IMR-90 (cell line): ENCODE measurements at regions not wholly inside any gene's neighbourhood (a gene's known extent, or its start where the extent isn't known, plus 50 kb on each side); places are given as distances from the start of the nearest gene placed in this dataset.

ENCODE experiments used
- ATAC-seq: fragments of 200-7000 bp; cut with Tn5 transposase; 2 replicates; pipeline ENCODE4 v1.9.1; 2020; ENCODE audit warnings: low read depth, mild to moderate bottlenecking, moderate library complexity
- BruUV-seq: library from RNA; stranded (reverse); fragments of 400-500 nt; replicated peaks from 2 replicates; lab custom pipeline; 2021; lab: Mats Ljungman, UMichigan
- CTCF ChIA-PET: fragments of 300-600 bp; formaldehyde crosslinking; extraction: SDS; loops from one replicate; lab custom pipeline; 2021; ENCODE audit warnings: antibody characterized with exemption; lab: Yijun Ruan, JAX
- POLR2A ChIA-PET: fragments of 300-600 bp; sonication (Branson Sonifier 250); formaldehyde crosslinking; loops from one replicate; lab custom pipeline; 2022; ENCODE audit warnings: antibody characterized with exemption; ENCODE audit not compliant: unreplicated experiment; lab: Charles Lee
- DNase-seq: peaks from one replicate; pipeline ENCODE4 v3.0.0; 2013
- H2AFZ ChIP-seq: replicated peaks from 2 replicates; pipeline ENCODE3; 2013; ENCODE audit warnings: low read length, mild to moderate bottlenecking; ENCODE audit not compliant: poor library complexity
- H2AK5ac ChIP-seq: 2 replicates; pipeline ENCODE4 v1.6.1; 2013; ENCODE audit warnings: low read depth, low read length, inconsistent platforms
- H2AK9ac ChIP-seq: replicated peaks from 2 replicates; pipeline ENCODE3; 2013; ENCODE audit warnings: mild to moderate bottlenecking, low read depth, low read length, moderate library complexity; ENCODE audit not compliant: poor library complexity
- H2BK120ac ChIP-seq: 2 replicates; pipeline ENCODE4 v1.6.1; 2013; ENCODE audit warnings: low read depth, low read length, inconsistent platforms
- H2BK15ac ChIP-seq: 3 replicates; pipeline ENCODE4 v1.6.1; 2013; ENCODE audit warnings: low read depth, low read length, inconsistent platforms
- H2BK20ac ChIP-seq: 2 replicates; pipeline ENCODE4 v1.6.1; 2013; ENCODE audit warnings: low read depth, mild to moderate bottlenecking, inconsistent platforms, low read length, moderate library complexity
- H2BK5ac ChIP-seq: 2 replicates; pipeline ENCODE4 v1.6.1; 2013; ENCODE audit warnings: mild to moderate bottlenecking, low read depth, low read length, inconsistent platforms; ENCODE audit not compliant: poor library complexity, severe bottlenecking
- H3K14ac ChIP-seq: replicated peaks from 2 replicates; pipeline ENCODE4 v1.6.1; 2013; ENCODE audit warnings: low read depth, low read length, inconsistent platforms
- H3K18ac ChIP-seq: 2 replicates; pipeline ENCODE4 v1.6.1; 2013; ENCODE audit warnings: low read depth, low read length, control low read depth
- H3K23ac ChIP-seq: 2 replicates; pipeline ENCODE4 v1.6.1; 2013; ENCODE audit warnings: low read depth, low read length, inconsistent platforms
- H3K27ac ChIP-seq: 2 replicates; pipeline ENCODE4 v1.5.1; 2013; ENCODE audit warnings: mild to moderate bottlenecking, control low read depth, low read length; ENCODE audit not compliant: insufficient read depth
- H3K27me3 ChIP-seq: 2 replicates; pipeline ENCODE4 v1.6.1; 2013; ENCODE audit warnings: low read length; ENCODE audit not compliant: control insufficient read depth, insufficient read depth
- H3K36me3 ChIP-seq: 2 replicates; pipeline ENCODE4 v1.6.1; 2013; ENCODE audit warnings: low read length, mixed read lengths; ENCODE audit not compliant: control insufficient read depth, insufficient read depth
- H3K4ac ChIP-seq: 2 replicates; pipeline ENCODE4 v1.6.1; 2013; ENCODE audit warnings: low read depth, low read length, inconsistent platforms
- H3K4me1 ChIP-seq: 2 replicates; pipeline ENCODE4 v1.6.1; 2013; ENCODE audit warnings: low read length, mixed read lengths; ENCODE audit not compliant: control insufficient read depth, insufficient read depth
- H3K4me2 ChIP-seq: 2 replicates; pipeline ENCODE4 v1.6.1; 2013; ENCODE audit warnings: low read depth, mild to moderate bottlenecking, control low read depth, low read length, moderate library complexity
- H3K4me3 ChIP-seq: 2 replicates; pipeline ENCODE4 v1.5.1; 2013; ENCODE audit warnings: low read depth, mild to moderate bottlenecking, control low read depth, low read length, moderate library complexity; ENCODE audit not compliant: insufficient read depth
- H3K56ac ChIP-seq: 2 replicates; pipeline ENCODE4 v1.6.1; 2013; ENCODE audit warnings: low read length, inconsistent platforms; ENCODE audit not compliant: insufficient read depth; ENCODE audit errors: extremely low read depth
- H3K79me1 ChIP-seq, 2 experiments: 2 replicates each; pipeline ENCODE4 v1.6.1; 2013; ENCODE audit warnings: low read length in 2 of 2, inconsistent platforms in 1 of 2, low read depth in 1 of 2
- H3K9ac ChIP-seq: 2 replicates; pipeline ENCODE4 v1.6.1; 2013; ENCODE audit warnings: low read depth, low read length, control low read depth
- H3K9me1 ChIP-seq: 2 replicates; pipeline ENCODE4 v1.6.1; 2013; ENCODE audit warnings: low read length, inconsistent platforms; ENCODE audit not compliant: insufficient read depth
- H3K9me3 ChIP-seq: 2 replicates; pipeline ENCODE4 v1.6.1; 2013; ENCODE audit warnings: low read length; ENCODE audit not compliant: control insufficient read depth, insufficient read depth
- H4K20me1 ChIP-seq: 2 replicates; pipeline ENCODE4 v1.6.1; 2013; ENCODE audit warnings: low read length, inconsistent platforms; ENCODE audit not compliant: insufficient read depth
- H4K5ac ChIP-seq: 2 replicates; pipeline ENCODE4 v1.6.1; 2013; ENCODE audit warnings: mild to moderate bottlenecking, low read depth, low read length, control low read depth
- H4K8ac ChIP-seq, 2 experiments: 2 replicates each; pipeline ENCODE4 v1.6.1; 2013; ENCODE audit warnings: low read depth in 2 of 2, low read length in 2 of 2, control low read depth in 1 of 2, inconsistent platforms in 1 of 2
- H4K91ac ChIP-seq: 2 replicates; pipeline ENCODE4 v1.6.1; 2013; ENCODE audit warnings: low read depth, low read length, inconsistent platforms; ENCODE audit not compliant: insufficient read depth
- BHLHE40 ChIP-seq: fragments of 150-350 bp; IDR thresholded peaks from 2 replicates; pipeline ENCODE4 v1.6.1; 2016; ENCODE audit warnings: mild to moderate bottlenecking, low read depth, low read length
- CHD1 ChIP-seq: IDR thresholded peaks from 2 replicates; pipeline ENCODE4 v1.6.1; 2012; ENCODE audit warnings: low read depth, low read length, improper control_type of control experiment
- CTCF ChIP-seq: conservative IDR thresholded peaks from 2 replicates; pipeline ENCODE4 v1.5.1; 2012; ENCODE audit warnings: mild to moderate bottlenecking, low read depth, low read length, improper control_type of control experiment
- ELK1 ChIP-seq: fragments of 150-350 bp; IDR thresholded peaks from 2 replicates; pipeline ENCODE4 v1.6.1; 2016; ENCODE audit warnings: low read depth, mild to moderate bottlenecking, low read length, moderate library complexity, borderline replicate concordance
- FOS ChIP-seq: fragments of 150-350 bp; IDR thresholded peaks from 2 replicates; pipeline ENCODE4 v1.6.1; 2016; ENCODE audit warnings: low read depth, low read length
- MAFK ChIP-seq: IDR thresholded peaks from 2 replicates; pipeline ENCODE4 v1.6.1; 2012; ENCODE audit warnings: low read depth, low read length, improper control_type of control experiment
- MAZ ChIP-seq: IDR thresholded peaks from 2 replicates; pipeline ENCODE4 v1.6.1; 2012; ENCODE audit warnings: low read depth, mild to moderate bottlenecking, low read length, improper control_type of control experiment, moderate library complexity, borderline replicate concordance
- MXI1 ChIP-seq: IDR thresholded peaks from 2 replicates; pipeline ENCODE4 v1.6.1; 2012; ENCODE audit warnings: low read depth, mild to moderate bottlenecking, low read length, moderate library complexity, borderline replicate concordance
- NFE2L2 ChIP-seq: fragments of 150-350 bp; IDR thresholded peaks from 2 replicates; pipeline ENCODE4 v1.6.1; 2016; ENCODE audit warnings: low read depth, mild to moderate bottlenecking, low read length
- POLR2A ChIP-seq: IDR thresholded peaks from 2 replicates; pipeline ENCODE4 v1.6.1; 2012; ENCODE audit warnings: mild to moderate bottlenecking, low read depth, low read length
- RAD21 ChIP-seq: IDR thresholded peaks from 2 replicates; pipeline ENCODE4 v1.6.1; 2012; ENCODE audit warnings: low read length, improper control_type of control experiment
- RCOR1 ChIP-seq: IDR thresholded peaks from 2 replicates; pipeline ENCODE4 v1.6.1; 2012; ENCODE audit warnings: mild to moderate bottlenecking, low read length, improper control_type of control experiment; ENCODE audit not compliant: insufficient replicate concordance
- RFX5 ChIP-seq: IDR thresholded peaks from 2 replicates; pipeline ENCODE4 v1.8.0; 2012; ENCODE audit warnings: low read depth, mild to moderate bottlenecking, low read length, moderate library complexity
- SMC3 ChIP-seq: fragments of 150-350 bp; IDR thresholded peaks from 2 replicates; pipeline ENCODE4 v1.6.1; 2016; ENCODE audit warnings: low read depth, mild to moderate bottlenecking, antibody characterized with exemption, low read length, moderate library complexity
- USF2 ChIP-seq: fragments of 150-350 bp; IDR thresholded peaks from 2 replicates; pipeline ENCODE4 v1.6.1; 2017; ENCODE audit warnings: mild to moderate bottlenecking, antibody characterized with exemption, low read length, low read depth
- WGBS, 2 experiments: methylation state at CpG; one replicate each; pipeline versions ENCODE4 v1.1.5 to v1.1.7; 2013; ENCODE audit warnings: missing lambda C conversion rate in 2 of 2; ENCODE audit not compliant: insufficient read length in 1 of 2; ENCODE audit errors: extremely low coverage in 2 of 2; 5-methylcytosine and 5-hydroxymethylcytosine counted together
- dilution Hi-C: fragments of 300-500 bp; cut with HindIII; formaldehyde crosslinking; loops from one replicate; pipeline ENCODE4 v1.14.3; 2018; ENCODE audit warnings: low sequenced_read_pairs; ENCODE audit not compliant: unreplicated experiment
- in situ Hi-C: fragments of 300-500 bp; cut with MboI; formaldehyde crosslinking; loops from 3 replicates; pipeline ENCODE4 v1.14.3; 2019; ENCODE audit warnings: low sequenced_read_pairs, inconsistent platforms, mixed read lengths
- intact Hi-C: fragments of 100-400 bp; cut with micrococcal nuclease; formaldehyde crosslinking; loops from 2 replicates; pipeline ENCODE4 v1.10.0; 2022

- H4K91ac ChIP-seq, result no peak overlapping the region
- no peak overlapping the region for H2BK5ac ChIP-seq
- no peaks in the 10 kb centered on the region for H3K4me1 ChIP-seq
- H3K14ac ChIP-seq, result no peak overlapping the region
- H4K20me1 ChIP-seq, result no peaks in the 10 kb centered on the region
- no peak overlapping the region for H3K27ac ChIP-seq
- H4K5ac ChIP-seq, result no peak overlapping the region
- intact Hi-C loops (no loop called here), in situ Hi-C loops (no loop called here), dilution Hi-C loops (no loop called here)
- no peak overlapping the region for H3K4me3 ChIP-seq
- no peak for TF ChIP-seq CHD1
- TF ChIP-seq ELK1, result no peak
- no peak for TF ChIP-seq USF2
- no peak for TF ChIP-seq MAZ
- TF ChIP-seq MXI1, result no peak
- no peak for TF ChIP-seq BHLHE40
- no peak for TF ChIP-seq POLR2A
- no peak for TF ChIP-seq SMC3
- TF ChIP-seq RCOR1, result no peak
- no peak for TF ChIP-seq RFX5
- no peak for TF ChIP-seq NFE2L2
- no peak for TF ChIP-seq FOS
- TF ChIP-seq RAD21, result no peak
- no peak for TF ChIP-seq MAFK
- TF ChIP-seq CTCF, result no peak
- no peak overlapping the region for H3K23ac ChIP-seq
- DNase-seq (no peak), ATAC-seq (no peak)
- no peak overlapping the region for H2BK15ac ChIP-seq
- H2AFZ ChIP-seq, result no peak overlapping the region
- no peak overlapping the region for H3K56ac ChIP-seq
- no peaks in the 10 kb centered on the region for H3K9me3 ChIP-seq
- H3K27me3 ChIP-seq, result peaks cover 5% of the 10 kb centered on the region
- BruUV-seq, result no TSS peak
- H3K4me2 ChIP-seq, result no peak overlapping the region
- no peaks in the 10 kb centered on the region for H3K9me1 ChIP-seq
- no peak overlapping the region for H2BK120ac ChIP-seq
- H3K36me3 ChIP-seq, result no peaks in the 10 kb centered on the region
- POLR2A ChIA-PET, result no interaction called here
- no peak overlapping the region for H2BK20ac ChIP-seq
- no peak overlapping the region for H2AK9ac ChIP-seq
- no peak overlapping the region for H3K9ac ChIP-seq
- no peak overlapping the region for H3K18ac ChIP-seq
- 0% methylated on average over 1 of the region's 4 CpGs; no CpG with 5 or more reads in 1 of the 2 experiments for WGBS, 2 experiments
- H2AK5ac ChIP-seq, result no peak overlapping the region
- H3K79me1 ChIP-seq, result no peaks in the 10 kb centered on the region
- H4K8ac ChIP-seq, result no peak overlapping the region
- CTCF ChIA-PET, result no interaction called here
- no peak overlapping the region for H3K4ac ChIP-seq
Observed at GRCh38 chr1:230008721-230009120, 58.3 kb upstream of the GALNT2 start.
